ENCODE measurements at regions not wholly inside any gene's neighbourhood (a gene's known extent, or its start where the extent isn't known, plus 50 kb on each side); places are given as distances from the start of the nearest gene placed in this dataset.

GRCh38 chr11:114955923-114956322, 277.6 kb downstream of the NXPE2 start:
- TF ChIP-seq CTCF (IDR thresholded peaks at IDR 0.05; ENCODE audit: low read depth, low read length) (no peak), EZH2phosphoT487 (IDR thresholded peaks at IDR 0.05; ENCODE audit: low read depth) (no peak)
